ENCODE measurements at regions not wholly inside any gene's neighbourhood (a gene's known extent, or its start where the extent isn't known, plus 50 kb on each side); places are given as distances from the start of the nearest gene placed in this dataset.

DNA sequence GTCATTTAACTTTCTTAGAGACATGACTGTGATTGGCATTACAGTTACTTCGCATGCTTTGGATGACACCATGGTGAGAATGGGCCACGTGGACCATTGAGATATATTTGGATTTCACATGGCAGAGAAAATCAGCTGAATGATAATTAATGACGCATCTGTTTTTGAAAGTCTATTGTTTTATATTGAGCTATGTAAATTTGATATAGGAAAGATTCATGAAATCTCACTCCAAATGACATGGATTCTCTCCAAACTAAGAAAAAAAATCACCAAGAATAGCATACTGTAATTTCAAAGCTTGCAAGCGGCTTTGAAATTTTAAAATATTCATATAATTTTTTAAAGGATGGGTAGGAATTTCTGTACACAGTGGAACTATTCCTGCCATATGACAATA lies 163.7 kb downstream of the SH3BP4 start:
- TF ChIP-seq, protein P1, sequence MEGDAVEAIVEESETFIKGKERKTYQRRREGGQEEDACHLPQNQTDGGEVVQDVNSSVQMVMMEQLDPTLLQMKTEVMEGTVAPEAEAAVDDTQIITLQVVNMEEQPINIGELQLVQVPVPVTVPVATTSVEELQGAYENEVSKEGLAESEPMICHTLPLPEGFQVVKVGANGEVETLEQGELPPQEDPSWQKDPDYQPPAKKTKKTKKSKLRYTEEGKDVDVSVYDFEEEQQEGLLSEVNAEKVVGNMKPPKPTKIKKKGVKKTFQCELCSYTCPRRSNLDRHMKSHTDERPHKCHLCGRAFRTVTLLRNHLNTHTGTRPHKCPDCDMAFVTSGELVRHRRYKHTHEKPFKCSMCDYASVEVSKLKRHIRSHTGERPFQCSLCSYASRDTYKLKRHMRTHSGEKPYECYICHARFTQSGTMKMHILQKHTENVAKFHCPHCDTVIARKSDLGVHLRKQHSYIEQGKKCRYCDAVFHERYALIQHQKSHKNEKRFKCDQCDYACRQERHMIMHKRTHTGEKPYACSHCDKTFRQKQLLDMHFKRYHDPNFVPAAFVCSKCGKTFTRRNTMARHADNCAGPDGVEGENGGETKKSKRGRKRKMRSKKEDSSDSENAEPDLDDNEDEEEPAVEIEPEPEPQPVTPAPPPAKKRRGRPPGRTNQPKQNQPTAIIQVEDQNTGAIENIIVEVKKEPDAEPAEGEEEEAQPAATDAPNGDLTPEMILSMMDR (IDR thresholded peaks at IDR 0.05) = no peak
- no peak for TF ChIP-seq POLR2A (IDR thresholded peaks at IDR 0.05; ENCODE audit: low read depth)
